HG03095 (cell line): ENCODE measurements at regions not wholly inside any gene's neighbourhood (a gene's known extent, or its start where the extent isn't known, plus 50 kb on each side); places are given as distances from the start of the nearest gene placed in this dataset.

Source experiments
- ATAC-seq: cut with Tn5 transposase; IDR thresholded peaks from one replicate; pipeline ENCODE4 v1.9.1; 2021; ENCODE audit warnings: moderate library complexity; ENCODE audit not compliant: unreplicated experiment

- no peak for ATAC-seq
Measured at GRCh38 chr7:17595546-17595945, 297.1 kb downstream of the AHR start.

GRCh38 chr7:17598305-17598704 is 299.9 kb downstream of the AHR start:
- ATAC-seq, result no peak

DNA sequence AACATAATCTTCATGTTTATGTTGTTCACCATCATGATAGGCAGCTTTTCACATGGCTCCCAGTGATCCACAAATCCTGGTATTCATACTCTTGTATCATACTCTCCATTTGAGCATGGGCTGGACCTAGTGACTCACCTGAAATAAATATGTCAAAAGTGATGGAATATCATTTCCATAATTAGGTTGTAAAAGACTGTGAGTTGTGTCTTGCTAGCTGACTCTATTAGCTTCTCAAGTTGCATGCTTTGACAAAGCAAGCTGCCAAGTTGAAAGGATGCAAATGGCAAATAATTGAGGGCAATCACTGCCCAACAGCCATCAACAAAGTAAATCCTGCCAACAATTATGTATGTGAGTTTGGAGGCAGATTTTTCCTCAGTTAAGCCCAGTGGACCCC is 300.4 kb downstream of the AHR start:
- no peak for ATAC-seq

- no peak for ATAC-seq
Measured at GRCh38 chr7:17599733-17600339, 301.4 kb downstream of the AHR start.

- no peak for ATAC-seq
Measured at GRCh38 chr7:17600340-17600752, 301.9 kb downstream of the AHR start.

DNA sequence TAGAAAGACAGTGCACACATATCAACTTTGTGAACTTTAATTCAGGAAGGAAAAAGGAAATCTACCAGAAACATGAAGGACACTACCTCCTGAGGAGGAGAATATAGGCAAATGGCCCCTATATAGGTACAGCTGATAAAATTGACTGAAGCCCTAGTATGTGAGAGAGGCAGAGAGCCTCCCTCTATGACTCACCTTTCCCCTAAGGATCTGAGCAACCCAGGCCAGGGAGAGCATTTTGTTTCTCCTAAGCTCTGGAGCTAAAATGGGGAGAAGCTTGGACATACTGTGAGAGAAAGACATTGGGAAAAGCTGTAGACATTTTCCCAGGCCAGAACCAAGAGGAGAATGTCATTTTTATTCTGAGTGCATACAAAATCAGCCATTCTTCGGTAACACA is 303.5 kb downstream of the AHR start:
- no peak for ATAC-seq

DNA sequence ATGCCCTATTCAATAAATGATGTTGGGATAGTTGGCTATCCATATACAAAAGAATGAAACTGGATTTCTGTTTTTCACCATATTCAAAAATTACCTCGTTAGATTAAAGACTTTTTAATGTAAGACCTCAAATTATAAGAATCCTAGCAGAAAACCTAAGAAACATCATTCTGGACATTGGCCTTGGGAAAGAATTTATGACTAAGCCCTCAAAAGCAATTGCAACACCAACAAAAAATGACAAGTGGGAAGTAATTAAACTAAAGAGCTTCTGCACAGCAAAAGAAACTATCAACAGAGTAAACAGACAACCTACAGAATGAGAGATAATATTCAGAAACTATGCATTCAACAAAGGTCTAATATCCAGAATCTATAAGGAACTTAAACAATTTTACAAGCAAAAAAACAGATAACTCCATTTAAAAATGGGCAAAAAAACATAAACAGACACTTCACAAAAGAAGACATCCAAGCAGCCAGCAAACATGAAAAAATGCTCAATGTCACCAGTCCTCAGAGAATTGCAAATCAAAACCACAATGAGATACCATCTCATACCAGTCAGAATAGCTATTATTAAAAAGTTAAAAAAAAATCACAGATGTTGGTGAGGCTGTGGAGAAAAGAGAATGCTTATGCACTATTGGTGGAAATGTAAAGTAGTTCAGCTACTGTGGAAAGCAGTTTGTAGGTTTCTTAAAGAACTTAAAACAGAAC is 309.8 kb downstream of the AHR start:
- no peak for ATAC-seq

- no peak for ATAC-seq
Measured at GRCh38 chr7:17611611-17612010, 313.2 kb downstream of the AHR start.

- no peak for ATAC-seq
Measured at GRCh38 chr7:17613338-17614041, 315.0 kb downstream of the AHR start.

- no peak for ATAC-seq
Measured at GRCh38 chr7:17617380-17617779, 318.9 kb downstream of the AHR start.

GRCh38 chr7:17617857-17618651 is 319.6 kb downstream of the AHR start:
- no peak for ATAC-seq

DNA sequence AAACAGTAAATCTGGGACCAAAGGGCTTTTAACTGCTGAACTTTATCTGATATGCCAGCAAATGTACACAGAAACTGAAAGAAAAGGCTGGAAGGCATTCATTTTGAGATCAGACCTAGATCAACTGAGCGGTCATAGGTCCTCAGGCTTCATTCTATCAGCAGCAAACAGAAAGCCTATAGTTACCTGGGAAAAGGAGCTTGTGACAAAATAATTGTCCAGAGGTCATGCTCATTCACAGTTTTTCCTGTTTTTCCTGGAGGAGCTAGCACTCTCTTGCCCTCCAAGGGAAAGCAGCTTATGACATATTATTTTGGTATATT is 320.2 kb downstream of the AHR start:
- ATAC-seq, result no peak

- ATAC-seq, result no peak
Measured at GRCh38 chr7:17619196-17619818, 320.9 kb downstream of the AHR start.

GRCh38 chr7:17620566-17620965 is 319.7 kb downstream of the SNX13 start:
- no peak for ATAC-seq

DNA sequence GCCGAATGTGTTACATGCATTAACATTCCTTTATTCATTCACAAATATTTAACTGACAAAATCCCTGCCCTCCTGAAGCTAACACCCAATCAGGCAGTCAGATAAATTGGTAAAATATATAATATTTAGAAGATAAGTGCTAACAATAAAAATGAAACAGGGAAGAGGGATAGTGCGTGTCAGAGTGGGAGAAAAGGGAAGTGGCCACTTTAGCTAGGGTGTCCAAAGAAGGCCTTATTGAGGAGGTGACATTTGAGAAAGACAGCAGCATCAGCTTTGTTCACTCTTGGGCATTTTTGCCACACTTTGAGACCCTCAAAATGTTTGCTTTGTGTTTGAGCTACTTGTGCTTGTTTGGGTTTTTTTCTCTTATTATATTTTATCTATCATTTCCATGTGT is 317.8 kb downstream of the SNX13 start:
- ATAC-seq, result no peak

DNA sequence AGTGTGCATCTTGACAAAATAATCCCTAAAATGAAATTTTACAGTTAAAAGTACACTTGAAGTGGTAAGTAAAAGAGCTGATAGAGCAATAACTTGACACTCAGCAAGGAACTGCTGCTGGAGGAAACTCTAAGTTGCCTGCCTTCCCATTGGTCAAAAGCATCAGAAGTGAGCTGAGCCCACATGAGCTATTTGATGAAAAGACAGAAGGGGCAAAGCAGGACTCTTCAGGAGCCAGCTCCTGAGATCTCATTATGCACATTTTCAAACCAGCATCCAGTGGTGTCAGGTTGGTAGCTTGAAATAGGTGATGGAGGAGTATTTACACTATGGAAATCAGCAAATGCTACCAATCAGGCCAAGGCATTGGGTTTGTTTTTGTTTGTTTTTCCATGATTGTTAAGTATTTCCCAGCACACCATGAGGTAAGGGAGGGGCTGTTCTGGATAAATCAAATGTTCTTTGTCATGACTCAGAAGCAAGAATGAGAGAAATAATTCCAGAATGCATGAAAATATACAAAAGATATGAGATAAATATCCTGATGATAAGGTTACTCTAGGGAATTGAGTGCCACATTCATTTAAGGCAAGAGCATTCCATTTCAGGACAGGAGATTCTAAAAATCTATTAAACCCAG is 316.6 kb downstream of the SNX13 start:
- no peak for ATAC-seq

DNA sequence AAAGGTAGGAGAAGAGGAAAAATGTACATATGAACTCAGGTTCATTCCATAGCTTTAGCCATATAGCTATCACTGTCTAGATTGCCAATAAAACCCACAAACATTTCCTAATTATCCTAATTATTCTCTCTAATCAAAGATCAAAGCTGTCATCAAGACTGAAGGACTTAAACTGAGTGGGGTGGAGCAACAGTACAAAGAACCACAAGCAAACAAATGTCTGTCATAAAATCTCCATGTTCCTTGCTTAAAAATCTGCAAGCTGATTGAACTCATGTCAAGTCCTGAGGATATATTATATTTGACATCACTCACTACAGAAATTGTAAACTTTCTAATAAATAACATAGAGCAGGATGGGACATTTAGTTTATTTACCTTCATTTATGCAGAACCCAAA is 315.9 kb downstream of the SNX13 start:
- ATAC-seq, result no peak

GRCh38 chr7:17625043-17625442 is 315.3 kb downstream of the SNX13 start:
- ATAC-seq, result no peak

- ATAC-seq, result no peak
Measured at GRCh38 chr7:17626235-17626634, 314.1 kb downstream of the SNX13 start.

DNA sequence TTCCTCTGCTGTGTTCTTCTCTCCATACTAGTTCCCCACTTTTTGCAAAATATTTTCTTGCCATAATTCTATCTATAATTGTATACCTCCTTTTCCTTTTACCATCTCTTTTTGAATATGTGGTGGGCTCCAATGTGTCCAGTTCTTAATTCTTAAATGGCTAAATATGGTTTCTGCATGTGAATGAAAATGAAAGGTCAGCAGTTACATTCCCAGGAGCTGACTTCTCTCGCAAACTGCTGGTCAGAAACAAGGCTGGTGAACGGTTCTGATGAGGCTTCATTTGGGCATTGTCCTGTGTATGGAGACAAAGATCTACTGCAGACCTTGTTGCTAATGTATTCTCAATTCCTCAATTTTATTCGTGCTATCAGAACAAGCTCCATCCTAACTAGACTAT is 309.2 kb downstream of the SNX13 start:
- no peak for ATAC-seq

DNA sequence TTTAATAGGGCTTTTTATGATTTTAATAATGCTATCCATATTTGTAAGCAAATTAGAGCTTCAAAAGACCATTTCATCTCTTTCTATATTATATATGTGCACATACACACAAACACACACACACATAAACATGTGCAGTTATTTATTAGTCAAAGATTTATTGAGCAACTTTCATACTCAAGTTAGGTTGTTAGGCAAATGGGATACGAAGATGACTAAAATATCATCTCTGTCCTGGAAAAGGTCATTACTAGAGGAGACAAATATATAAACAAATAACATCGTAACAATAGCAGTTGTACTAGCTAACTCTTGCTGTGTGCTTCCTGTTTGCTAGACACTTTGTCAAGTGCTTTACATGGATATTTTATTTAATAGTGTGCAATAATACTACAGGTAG is 307.9 kb downstream of the SNX13 start:
- no peak for ATAC-seq
